Upper lobe of right lung (tissue), 1 donor: ENCODE measurements at regions not wholly inside any gene's neighbourhood (a gene's known extent, or its start where the extent isn't known, plus 50 kb on each side); places are given as distances from the start of the nearest gene placed in this dataset.
"Not testable (repeated sequence)": the region's sequence is repeated elsewhere in the genome, so short reads cannot be mapped to it uniquely, and the experiment has no call there.

Experiments used
- ATAC-seq: fragments of 200-7000 bp; cut with Tn5 transposase; one replicate; pipeline ENCODE4 v1.9.1; 2020; ENCODE audit warnings: mild to moderate bottlenecking, moderate library complexity
- DNase-seq: peaks from one replicate; pipeline ENCODE4 v3.0.0-alpha.2; 2020
- H3K27ac ChIP-seq: fragments of 200-600 bp; one replicate; pipeline ENCODE4 v1.8.0; 2022
- H3K27me3 ChIP-seq: fragments of 200-600 bp; one replicate; pipeline ENCODE4 v1.8.0; 2022; ENCODE audit warnings: mild to moderate bottlenecking
- H3K36me3 ChIP-seq: fragments of 200-600 bp; one replicate; pipeline ENCODE4 v1.8.0; 2022
- H3K4me1 ChIP-seq: fragments of 200-600 bp; one replicate; pipeline ENCODE4 v1.8.0; 2022
- H3K4me3 ChIP-seq: fragments of 200-600 bp; one replicate; pipeline ENCODE4 v1.8.0; 2022; ENCODE audit warnings: mild to moderate bottlenecking
- H3K9me3 ChIP-seq: fragments of 200-600 bp; one replicate; pipeline ENCODE4 v1.8.0; 2022
- intact Hi-C: fragments of 100-400 bp; cut with DNase I; formaldehyde crosslinking; loops from one replicate; pipeline ENCODE4 v1.11.0; 2022
- TF ChIP-seq, protein P1 (sequence below): fragments of 200-600 bp; IDR thresholded peaks from one replicate; pipeline ENCODE4 v1.8.0; 2022; ENCODE audit warnings: antibody characterized with exemption
- donor health status: DM: no; HTN: yes; CAD: no; lungs with severe emphysema.

DNA sequence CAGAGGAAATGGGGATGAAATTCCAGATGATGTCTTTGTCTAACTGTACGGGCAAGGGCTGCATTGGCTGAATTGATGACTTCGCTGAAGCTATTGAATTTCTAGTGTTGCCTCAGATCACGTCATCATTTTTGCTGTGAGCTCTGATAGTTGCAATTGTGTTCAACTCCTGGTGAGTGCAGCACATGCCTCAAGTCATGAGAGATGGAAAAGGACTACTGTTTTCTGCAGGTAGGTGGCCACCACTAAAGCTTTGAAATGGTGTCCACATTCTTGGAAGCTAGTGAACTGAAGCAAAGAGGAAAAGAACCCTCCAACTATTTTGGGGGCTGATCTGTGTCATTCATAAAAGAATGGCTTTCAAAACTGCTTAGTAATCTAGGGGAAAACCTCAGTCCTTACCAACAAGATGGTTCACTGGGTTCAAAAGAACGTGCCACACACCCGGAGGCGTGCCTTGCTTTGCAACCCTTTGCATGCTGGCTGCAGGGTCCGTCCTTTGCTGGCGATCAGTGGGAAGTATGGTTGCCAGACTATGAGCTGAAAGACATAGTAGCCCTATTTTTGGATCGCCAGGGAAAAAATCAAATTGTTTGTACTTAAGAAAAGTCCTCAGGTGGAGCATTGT lies 88.1 kb upstream of the STOX2 start:
- intact Hi-C loops, result no loop called here

DNA sequence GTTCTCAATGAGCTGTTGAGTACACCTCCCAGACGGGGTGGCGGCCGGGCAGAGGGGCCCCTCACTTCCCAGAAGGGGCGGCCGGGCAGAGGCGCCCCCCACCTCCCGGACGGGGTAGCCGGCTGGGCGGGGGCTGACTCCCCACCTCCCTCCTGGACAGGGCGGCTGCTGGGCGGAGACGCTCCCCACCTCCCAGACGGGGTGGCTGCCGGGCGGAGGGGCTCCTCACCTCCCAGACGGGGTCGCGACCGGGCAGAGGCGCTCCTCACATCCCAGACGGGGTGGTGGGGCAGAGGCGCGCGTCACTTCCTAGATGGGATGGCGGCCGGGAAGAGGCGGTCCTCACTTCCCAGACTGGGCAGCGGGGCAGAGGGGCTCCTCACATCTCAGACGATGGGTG lies 86.5 kb upstream of the STOX2 start:
- H3K36me3 ChIP-seq, H3K9me3 ChIP-seq, H3K4me1 ChIP-seq, intact Hi-C loops, DNase-seq, H3K27ac ChIP-seq, H3K4me3 ChIP-seq, H3K27me3 ChIP-seq, ATAC-seq: not testable (repeated sequence)

More for the DNA sequence above, 88.1 kb upstream of the STOX2 start:
- TF ChIP-seq, protein P1, sequence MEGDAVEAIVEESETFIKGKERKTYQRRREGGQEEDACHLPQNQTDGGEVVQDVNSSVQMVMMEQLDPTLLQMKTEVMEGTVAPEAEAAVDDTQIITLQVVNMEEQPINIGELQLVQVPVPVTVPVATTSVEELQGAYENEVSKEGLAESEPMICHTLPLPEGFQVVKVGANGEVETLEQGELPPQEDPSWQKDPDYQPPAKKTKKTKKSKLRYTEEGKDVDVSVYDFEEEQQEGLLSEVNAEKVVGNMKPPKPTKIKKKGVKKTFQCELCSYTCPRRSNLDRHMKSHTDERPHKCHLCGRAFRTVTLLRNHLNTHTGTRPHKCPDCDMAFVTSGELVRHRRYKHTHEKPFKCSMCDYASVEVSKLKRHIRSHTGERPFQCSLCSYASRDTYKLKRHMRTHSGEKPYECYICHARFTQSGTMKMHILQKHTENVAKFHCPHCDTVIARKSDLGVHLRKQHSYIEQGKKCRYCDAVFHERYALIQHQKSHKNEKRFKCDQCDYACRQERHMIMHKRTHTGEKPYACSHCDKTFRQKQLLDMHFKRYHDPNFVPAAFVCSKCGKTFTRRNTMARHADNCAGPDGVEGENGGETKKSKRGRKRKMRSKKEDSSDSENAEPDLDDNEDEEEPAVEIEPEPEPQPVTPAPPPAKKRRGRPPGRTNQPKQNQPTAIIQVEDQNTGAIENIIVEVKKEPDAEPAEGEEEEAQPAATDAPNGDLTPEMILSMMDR, result no peak
- H3K4me3 ChIP-seq, result no peak overlapping the region
- H3K27me3 ChIP-seq, result no peaks in the 10 kb centered on the region
- no peaks in the 10 kb centered on the region for H3K36me3 ChIP-seq
- no peaks in the 10 kb centered on the region for H3K4me1 ChIP-seq
- no peak for ATAC-seq
- DNase-seq, result no peak
- no peak overlapping the region for H3K27ac ChIP-seq
- H3K9me3 ChIP-seq, result no peaks in the 10 kb centered on the region

DNA sequence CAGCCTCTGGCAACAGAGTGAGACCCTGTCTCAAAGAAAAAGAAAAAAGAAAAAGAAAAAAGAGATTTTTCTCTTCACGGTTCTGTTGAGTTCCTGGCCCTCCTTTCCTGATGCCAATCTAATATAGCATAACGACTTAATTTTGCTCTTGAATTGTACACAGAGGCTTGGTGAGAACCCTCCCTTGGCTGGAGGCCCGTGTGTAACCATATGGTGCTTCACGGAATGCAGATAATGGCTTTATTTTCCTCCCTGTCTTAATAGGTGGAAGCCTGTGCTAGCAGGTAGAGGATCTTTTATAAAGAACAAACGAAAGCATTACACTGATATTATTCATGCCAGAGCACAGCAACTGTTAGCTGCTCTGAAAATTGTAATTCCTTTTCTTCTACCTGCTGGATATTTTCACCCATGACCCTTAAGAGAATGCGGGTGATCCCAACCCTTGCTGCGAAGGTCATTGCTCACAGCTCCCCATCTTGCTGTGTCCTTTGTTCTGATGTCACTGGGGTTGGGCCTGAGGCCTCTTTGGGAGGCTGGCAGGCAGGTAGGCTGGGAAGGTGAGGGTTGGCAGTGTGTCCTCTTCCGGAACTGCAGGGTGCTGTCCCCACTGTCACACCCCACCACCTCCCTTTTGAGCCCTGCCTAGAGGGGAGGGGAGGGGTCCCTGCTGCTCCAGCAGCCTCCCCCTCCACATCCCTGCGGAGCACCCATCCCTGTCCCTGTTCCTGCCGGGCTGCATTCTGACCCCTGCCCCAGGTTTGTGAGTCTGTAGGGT lies 83.8 kb upstream of the STOX2 start:
- intact Hi-C loops, result no loop called here
- Histone ChIP-seq H3K36me3 (no peaks in the 10 kb centered on the region), H3K9me3 (no peaks in the 10 kb centered on the region), H3K27ac (no peak overlapping the region), H3K27me3 (no peaks in the 10 kb centered on the region), H3K4me3 (no peak overlapping the region), H3K4me1 (no peaks in the 10 kb centered on the region)
- no peak for DNase-seq
- ATAC-seq, result peak; percentile 23
- TF ChIP-seq, protein P1, result no peak

DNA sequence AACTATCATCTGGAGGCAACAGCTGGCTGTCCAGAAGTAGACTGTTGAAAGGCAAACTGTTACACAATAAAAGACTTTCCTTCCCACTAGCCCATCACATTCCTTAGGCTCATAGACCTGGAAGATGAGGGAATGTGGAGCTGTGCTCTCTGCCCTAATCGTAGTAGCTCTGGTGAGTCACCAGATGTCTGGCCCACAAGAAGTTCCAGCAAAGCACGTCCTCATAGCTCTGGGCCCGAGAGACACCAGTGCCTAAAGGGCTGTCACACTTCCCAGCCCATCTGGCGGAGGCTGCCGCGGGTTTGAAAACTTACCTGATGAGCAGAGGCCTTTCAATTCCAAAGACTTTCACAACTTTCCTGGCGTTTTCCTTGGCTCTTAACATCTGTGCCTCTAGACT lies 81.7 kb upstream of the STOX2 start:
- Histone ChIP-seq H3K27me3 (no peaks in the 10 kb centered on the region), H3K4me1 (peaks cover 2% of the 10 kb centered on the region), H3K4me3 (no peak overlapping the region), H3K36me3 (no peaks in the 10 kb centered on the region), H3K9me3 (no peaks in the 10 kb centered on the region), H3K27ac (no peak overlapping the region)
- no peak for DNase-seq
- peak; percentile 64 for ATAC-seq
- intact Hi-C loops, result no loop called here
- TF ChIP-seq, protein P1, result no peak

DNA sequence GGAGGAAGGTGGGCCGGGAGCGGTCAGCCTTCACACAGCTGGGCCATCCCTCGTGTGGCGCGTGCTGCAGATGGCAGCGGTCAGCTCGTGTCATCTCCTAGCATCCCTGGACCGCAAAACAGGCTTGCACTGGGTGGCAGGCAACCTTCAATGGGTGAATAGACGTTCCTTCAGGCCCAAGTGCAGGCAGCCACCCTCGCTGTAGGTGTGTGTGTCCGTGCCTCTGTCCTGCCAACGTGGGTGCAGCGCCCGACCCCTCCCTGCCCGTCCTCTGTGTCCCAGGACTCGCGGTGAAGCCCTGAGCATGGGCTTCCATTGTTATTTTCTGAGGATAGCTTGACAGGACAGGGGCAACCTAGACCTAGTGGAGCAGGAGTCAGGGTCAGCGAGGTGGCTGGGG lies 79.8 kb upstream of the STOX2 start:
- no peak for DNase-seq
- intact Hi-C loops, result no loop called here
- TF ChIP-seq, protein P1, result no peak
- Histone ChIP-seq H3K36me3 (no peaks in the 10 kb centered on the region), H3K4me3 (no peak overlapping the region), H3K27ac (no peak overlapping the region), H3K27me3 (no peaks in the 10 kb centered on the region), H3K4me1 (peaks cover 10% of the 10 kb centered on the region), H3K9me3 (no peaks in the 10 kb centered on the region)
- no peak for ATAC-seq

DNA sequence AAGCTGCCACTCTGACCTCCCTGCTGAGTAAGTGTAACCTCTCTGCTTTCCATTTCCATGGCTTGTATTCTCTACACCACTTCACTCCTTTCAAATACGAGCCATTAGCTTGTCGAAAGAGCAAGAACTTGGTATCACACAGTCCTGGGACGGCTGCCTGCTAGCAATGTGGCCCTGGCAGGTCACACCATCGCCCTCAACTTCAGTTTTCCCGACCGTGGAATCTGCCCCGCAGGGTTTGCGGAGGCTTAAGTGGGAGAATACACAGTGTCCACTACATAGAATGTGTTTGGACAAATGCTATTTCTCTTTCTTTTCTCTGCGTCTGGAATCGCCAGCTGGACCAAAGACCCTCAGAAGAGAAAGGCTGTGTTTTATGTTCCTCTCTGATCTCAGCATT lies 78.6 kb upstream of the STOX2 start:
- H3K4me3 ChIP-seq, result no peak overlapping the region
- ATAC-seq (no peak), DNase-seq (no peak)
- H3K9me3 ChIP-seq, result no peaks in the 10 kb centered on the region
- no peaks in the 10 kb centered on the region for H3K36me3 ChIP-seq
- intact Hi-C loops, result no loop called here
- peaks cover 19% of the 10 kb centered on the region for H3K4me1 ChIP-seq
- H3K27ac ChIP-seq, result no peak overlapping the region
- no peaks in the 10 kb centered on the region for H3K27me3 ChIP-seq
- TF ChIP-seq, protein P1, result no peak
